HEK293 (cell line): ENCODE measurements at regions not wholly inside any gene's neighbourhood (a gene's known extent, or its start where the extent isn't known, plus 50 kb on each side); places are given as distances from the start of the nearest gene placed in this dataset.

Experiments used
- OSR2 ChIP-seq: fragments of 450-650 bp; formaldehyde crosslinking; IDR thresholded peaks from 2 replicates; pipeline ENCODE4 v1.5.1; 2016; ENCODE audit warnings: missing biosample characterization, missing genetic modification characterization
- PBX3 ChIP-seq: sonication (generic); formaldehyde crosslinking; IDR thresholded peaks from 2 replicates; pipeline ENCODE4 v1.8.1; 2022; ENCODE audit warnings: mild to moderate bottlenecking, moderate library complexity, missing genetic modification reagents
- REST ChIP-seq: fragments of 450-650 bp; formaldehyde crosslinking; IDR thresholded peaks from 2 replicates; pipeline ENCODE4 v1.5.1; 2016; ENCODE audit warnings: missing biosample characterization, missing genetic modification characterization
- SCRT1 ChIP-seq: fragments of 450-650 bp; formaldehyde crosslinking; IDR thresholded peaks from 2 replicates; pipeline ENCODE4 v1.5.1; 2016; ENCODE audit warnings: missing biosample characterization, missing genetic modification characterization, borderline replicate concordance
- SP2 ChIP-seq: fragments of 450-650 bp; formaldehyde crosslinking; IDR thresholded peaks from 2 replicates; pipeline ENCODE4 v1.5.1; 2016; ENCODE audit warnings: missing biosample characterization, missing genetic modification characterization
- TCF7L2 ChIP-seq: IDR thresholded peaks from 2 replicates; pipeline ENCODE4 v1.6.1; 2011; ENCODE audit warnings: low read depth, mild to moderate bottlenecking, inconsistent platforms, low read length, moderate library complexity, borderline replicate concordance
- ZBTB10 ChIP-seq: fragments of 450-650 bp; formaldehyde crosslinking; IDR thresholded peaks from 2 replicates; pipeline ENCODE4 v1.5.1; 2016; ENCODE audit warnings: missing biosample characterization, missing genetic modification characterization
- ZBTB17 ChIP-seq: fragments of 450-650 bp; formaldehyde crosslinking; IDR thresholded peaks from 2 replicates; pipeline ENCODE4 v1.5.1; 2016; ENCODE audit warnings: missing biosample characterization, missing genetic modification characterization
- ZFP69B ChIP-seq: fragments of 450-650 bp; formaldehyde crosslinking; IDR thresholded peaks from 2 replicates; pipeline ENCODE4 v1.5.1; 2016; ENCODE audit warnings: missing biosample characterization, missing genetic modification characterization
- ZNF311 ChIP-seq: fragments of 450-650 bp; formaldehyde crosslinking; IDR thresholded peaks from 2 replicates; pipeline ENCODE4 v1.5.1; 2017; ENCODE audit warnings: missing biosample characterization, missing genetic modification characterization, borderline replicate concordance
- ZNF354C ChIP-seq: fragments of 450-650 bp; formaldehyde crosslinking; IDR thresholded peaks from 2 replicates; pipeline ENCODE4 v1.5.1; 2016; ENCODE audit warnings: missing biosample characterization, missing genetic modification characterization, low read depth, borderline replicate concordance
- ZNF843 ChIP-seq: fragments of 450-650 bp; formaldehyde crosslinking; IDR thresholded peaks from 2 replicates; pipeline ENCODE4 v1.5.1; 2016; ENCODE audit warnings: missing biosample characterization, missing genetic modification characterization
- TF ChIP-seq, protein P1 (sequence below): fragments of 450-650 bp; formaldehyde crosslinking; IDR thresholded peaks from 2 replicates; pipeline ENCODE4 v1.5.1; 2016; ENCODE audit warnings: missing biosample characterization, missing genetic modification characterization

DNA sequence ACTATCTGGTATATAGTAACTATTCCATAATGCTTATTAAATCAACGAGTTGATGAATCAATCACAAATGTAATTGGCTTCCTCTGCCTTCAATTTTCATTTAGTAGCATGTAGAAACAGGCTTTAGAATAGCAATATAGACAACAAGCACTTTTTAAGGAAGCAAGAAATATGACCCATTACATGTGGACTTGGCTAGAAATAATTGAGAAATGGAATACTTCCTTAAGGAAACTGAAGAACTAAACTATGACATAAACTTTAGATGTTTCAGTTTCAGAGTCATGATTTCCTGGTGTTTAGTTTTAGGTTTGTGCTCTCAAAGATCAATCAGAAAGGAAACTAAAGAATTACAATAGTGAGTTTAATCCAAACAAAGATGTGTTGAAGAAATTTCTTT is 443.8 kb downstream of the MBD2 start:
- TF ChIP-seq ZNF843 (tag by site-specific recombination) (no peak), OSR2 (no peak), SP2 (tag by site-specific recombination) (no peak), REST (no peak), TCF7L2 (no peak), ZNF311 (tag by site-specific recombination) (no peak), PBX3 (CRISPR knock-in tag) (no peak), ZBTB10 (tag by site-specific recombination) (no peak), ZBTB17 (no peak), ZNF354C (tag by site-specific recombination) (no peak), ZFP69B (tag by site-specific recombination) (no peak), SCRT1 (tag by site-specific recombination) (no peak)
- TF ChIP-seq, protein P1, sequence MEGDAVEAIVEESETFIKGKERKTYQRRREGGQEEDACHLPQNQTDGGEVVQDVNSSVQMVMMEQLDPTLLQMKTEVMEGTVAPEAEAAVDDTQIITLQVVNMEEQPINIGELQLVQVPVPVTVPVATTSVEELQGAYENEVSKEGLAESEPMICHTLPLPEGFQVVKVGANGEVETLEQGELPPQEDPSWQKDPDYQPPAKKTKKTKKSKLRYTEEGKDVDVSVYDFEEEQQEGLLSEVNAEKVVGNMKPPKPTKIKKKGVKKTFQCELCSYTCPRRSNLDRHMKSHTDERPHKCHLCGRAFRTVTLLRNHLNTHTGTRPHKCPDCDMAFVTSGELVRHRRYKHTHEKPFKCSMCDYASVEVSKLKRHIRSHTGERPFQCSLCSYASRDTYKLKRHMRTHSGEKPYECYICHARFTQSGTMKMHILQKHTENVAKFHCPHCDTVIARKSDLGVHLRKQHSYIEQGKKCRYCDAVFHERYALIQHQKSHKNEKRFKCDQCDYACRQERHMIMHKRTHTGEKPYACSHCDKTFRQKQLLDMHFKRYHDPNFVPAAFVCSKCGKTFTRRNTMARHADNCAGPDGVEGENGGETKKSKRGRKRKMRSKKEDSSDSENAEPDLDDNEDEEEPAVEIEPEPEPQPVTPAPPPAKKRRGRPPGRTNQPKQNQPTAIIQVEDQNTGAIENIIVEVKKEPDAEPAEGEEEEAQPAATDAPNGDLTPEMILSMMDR (tag by site-specific recombination), result no peak
